Spleen (tissue), 11 donors: ENCODE measurements at regions not wholly inside any gene's neighbourhood (a gene's known extent, or its start where the extent isn't known, plus 50 kb on each side); places are given as distances from the start of the nearest gene placed in this dataset.

Experiments used
- DNase-seq: peaks from one replicate; pipeline ENCODE4 v3.0.0-alpha.2; 2020
- H3K27ac ChIP-seq, 8 donors: fragments of 200-600 bp; sonication (generic) in 7 of 8; 1 replicate in 4 of 8; 2 replicates in 4 of 8; pipeline versions ENCODE4 v1.5.0 to v1.8.0; 2016 to 2021; ENCODE audit warnings: inconsistent platforms in 4 of 8, mild to moderate bottlenecking in 4 of 8, moderate library complexity in 1 of 8
- H3K27me3 ChIP-seq, 7 donors: fragments of 200-600 bp; sonication (generic) in 6 of 7; replicated peaks in 1 of 7; 1 replicate in 4 of 7; 2 replicates in 3 of 7; pipeline versions ENCODE4 v1.5.0 to v1.8.0; 2016 to 2021; ENCODE audit warnings: inconsistent platforms in 3 of 7, mild to moderate bottlenecking in 1 of 7
- H3K36me3 ChIP-seq, 6 donors: fragments of 200-600 bp; sonication (generic) in 5 of 6; 1 replicate in 4 of 6; 2 replicates in 2 of 6; pipeline versions ENCODE4 v1.5.0 to v1.8.0; 2016 to 2021; ENCODE audit warnings: inconsistent platforms in 2 of 6
- H3K4me1 ChIP-seq, 6 donors: fragments of 200-600 bp; sonication (generic) in 5 of 6; 1 replicate in 3 of 6; 2 replicates in 3 of 6; pipeline versions ENCODE4 v1.5.0 to v1.8.0; 2016 to 2021; ENCODE audit warnings: inconsistent platforms in 3 of 6
- H3K4me3 ChIP-seq, 8 donors: fragments of 200-600 bp; sonication (generic) in 7 of 8; 1 replicate in 4 of 8; 2 replicates in 4 of 8; pipeline versions ENCODE4 v1.5.0 to v1.8.0; 2016 to 2021; ENCODE audit warnings: inconsistent platforms in 4 of 8, mild to moderate bottlenecking in 4 of 8, moderate library complexity in 2 of 8
- H3K9me3 ChIP-seq, 8 donors: fragments of 200-600 bp; sonication (generic) in 7 of 8; 1 replicate in 4 of 8; 2 replicates in 4 of 8; pipeline versions ENCODE4 v1.5.0 to v1.8.0; 2016 to 2021; ENCODE audit warnings: inconsistent platforms in 4 of 8
- CTCF ChIP-seq, 11 experiments: fragments of 200-600 bp in 7 of 11; fragments of 450-650 bp in 4 of 11; sonication (generic) in 4 of 11; IDR thresholded peaks in 8 of 11; conservative IDR thresholded peaks in 3 of 11; 1 replicate in 7 of 11; 2 replicates in 4 of 11; pipeline versions ENCODE4 v1.4.0 to v1.8.0; 2016 to 2021; ENCODE audit warnings: antibody characterized with exemption in 11 of 11, inconsistent platforms in 4 of 11, mild to moderate bottlenecking in 1 of 11
- POLR2A ChIP-seq, 3 donors: fragments of 450-650 bp; IDR thresholded peaks; one replicate each; pipeline ENCODE4 v1.5.1; 2017; ENCODE audit warnings: antibody characterized with exemption in 3 of 3, mild to moderate bottlenecking in 1 of 3
- POLR2AphosphoS5 ChIP-seq, 3 donors: sonication (generic); formaldehyde crosslinking; IDR thresholded peaks; one replicate each; pipeline ENCODE4 v1.5.1; 2017; ENCODE audit warnings: antibody characterized with exemption in 3 of 3
- WGBS, 5 donors: extraction: QIAGEN DNeasy Blood & Tissue Kit in 3 of 5; methylation state at CpG; one replicate each; pipeline versions ENCODE4 v1.1.5 to v1.1.7; 2013 to 2018; 5-methylcytosine and 5-hydroxymethylcytosine counted together
- intact Hi-C: fragments of 100-400 bp; cut with DNase I; formaldehyde crosslinking; loops from one replicate; pipeline ENCODE4 v1.15.0; 2023; ENCODE audit warnings: low total_unique reads
- donor health status: healthy with polysubstance abuse.
- donor health status: DM: no; HTN: no; CAD: no; lungs with moderate emphysema.
- donor health status: DM: no; HTN: no; CAD: no.
- donor health status: Bipolar disorder and iron deficiency.
- donor health status: healthy.
- donor health status: DM: no; HTN: no; CAD: no.
- donor health status: DM: yes; HTN: yes; CAD: no.

GRCh38 chr3:197426121-197426566, 127.7 kb upstream of the DLG1 start:
- H3K27ac ChIP-seq: no peak overlapping the region
- intact Hi-C loops: no loop called here
- H3K9me3 ChIP-seq: no peaks in the 10 kb centered on the region
- DNase-seq: no peak
- no peak for TF ChIP-seq POLR2A (IDR thresholded peaks at IDR 0.05)
- no peak for TF ChIP-seq POLR2AphosphoS5 (IDR thresholded peaks at IDR 0.05)
- no peak for TF ChIP-seq CTCF (IDR thresholded peaks at IDR 0.05 in 8 of 11, conservative IDR thresholded peaks at IDR 0.05 in 3 of 11)
- no peak overlapping the region for H3K4me3 ChIP-seq
- WGBS, 5 donors: 71 to 93% (median 86%) methylated on average over 6 of the region's 6 CpGs
- peaks cover 0 to 5% (median 0%) of the 10 kb centered on the region in 6 donors for H3K4me1 ChIP-seq
- H3K27me3 ChIP-seq: peaks cover 0 to 25% (median 0%) of the 10 kb centered on the region in 7 donors
- no peaks in the 10 kb centered on the region for H3K36me3 ChIP-seq

GRCh38 chr3:197425485-197426120, 127.2 kb upstream of the DLG1 start:
- 78 to 88% (median 80%) methylated on average over 14 of the region's 14 CpGs for WGBS, 5 donors
- Histone ChIP-seq H3K9me3 (no peaks in the 10 kb centered on the region), H3K27ac (no peak overlapping the region), H3K36me3 (no peaks in the 10 kb centered on the region), H3K4me3 (no peak overlapping the region), H3K4me1 (peaks cover 0 to 5% (median 0%) of the 10 kb centered on the region in 6 donors), H3K27me3 (peaks cover 0 to 25% (median 0%) of the 10 kb centered on the region in 7 donors)
- no peak for DNase-seq
- TF ChIP-seq CTCF (IDR thresholded peaks at IDR 0.05 in 8 of 11, conservative IDR thresholded peaks at IDR 0.05 in 3 of 11): no peak
- no peak for TF ChIP-seq POLR2A (IDR thresholded peaks at IDR 0.05)
- TF ChIP-seq POLR2AphosphoS5 (IDR thresholded peaks at IDR 0.05): no peak
- intact Hi-C loops: no loop called here

GRCh38 chr3:197424674-197425484, 126.5 kb upstream of the DLG1 start:
- no peaks in the 10 kb centered on the region for H3K9me3 ChIP-seq
- WGBS, 5 donors: 73 to 80% (median 77%) methylated on average over 14 of the region's 14 CpGs
- no peak for DNase-seq

More at GRCh38 chr3:197424674-197425484, 126.5 kb upstream of the DLG1 start:
- H3K4me3 ChIP-seq: no peak overlapping the region
- intact Hi-C loops: no loop called here
- H3K36me3 ChIP-seq: no peaks in the 10 kb centered on the region
- peaks cover 0 to 19% (median 0%) of the 10 kb centered on the region in 7 donors for H3K27me3 ChIP-seq
- H3K27ac ChIP-seq: no peak overlapping the region
- peaks cover 0 to 5% (median 0%) of the 10 kb centered on the region in 6 donors for H3K4me1 ChIP-seq
- TF ChIP-seq POLR2AphosphoS5 (IDR thresholded peaks at IDR 0.05): no peak
- TF ChIP-seq CTCF (IDR thresholded peaks at IDR 0.05 in 8 of 11, conservative IDR thresholded peaks at IDR 0.05 in 3 of 11): no peak
- TF ChIP-seq POLR2A (IDR thresholded peaks at IDR 0.05): no peak
